Uterus (tissue), 3 donors: ENCODE measurements at regions not wholly inside any gene's neighbourhood (a gene's known extent, or its start where the extent isn't known, plus 50 kb on each side); places are given as distances from the start of the nearest gene placed in this dataset.

Source experiments
- DNase-seq, 2 donors: peaks; one replicate each; pipeline ENCODE4 v3.0.0-alpha.2; 2019 to 2020
- H3K27ac ChIP-seq, 2 donors: fragments of 200-600 bp; sonication (generic); 1 replicate in 1 of 2; 2 replicates in 1 of 2; pipeline ENCODE4 v1.5.1; 2016 to 2018
- H3K27me3 ChIP-seq, 2 donors: fragments of 200-600 bp; sonication (generic); one replicate each; pipeline ENCODE4 v1.5.1; 2018 to 2019; ENCODE audit warnings: control low read depth in 1 of 2
- H3K36me3 ChIP-seq, 2 donors: fragments of 200-600 bp; sonication (generic); one replicate each; pipeline ENCODE4 v1.5.1; 2019; ENCODE audit warnings: control low read depth in 1 of 2
- H3K4me1 ChIP-seq, 2 donors: fragments of 200-600 bp; sonication (generic); one replicate each; pipeline ENCODE4 v1.5.1; 2018 to 2019; ENCODE audit warnings: control low read depth in 1 of 2
- H3K4me3 ChIP-seq, 2 donors: fragments of 200-600 bp; sonication (generic); 1 replicate in 1 of 2; 2 replicates in 1 of 2; pipeline ENCODE4 v1.5.1; 2018 to 2019; ENCODE audit warnings: mild to moderate bottlenecking in 1 of 2
- H3K9me3 ChIP-seq, 2 donors: fragments of 200-600 bp; sonication (generic); one replicate each; pipeline ENCODE4 v1.5.1; 2019; ENCODE audit warnings: control low read depth in 1 of 2
- CTCF ChIP-seq, 4 experiments: fragments of 200-600 bp in 2 of 4; fragments of 450-650 bp in 2 of 4; sonication (generic) in 2 of 4; IDR thresholded peaks; one replicate each; pipeline ENCODE4 v1.5.1; 2016 to 2019; ENCODE audit warnings: antibody characterized with exemption in 4 of 4, mild to moderate bottlenecking in 2 of 4, moderate library complexity in 1 of 4
- POLR2A ChIP-seq, 2 donors: fragments of 450-650 bp; IDR thresholded peaks; one replicate each; pipeline ENCODE4 v1.6.1; 2016; ENCODE audit warnings: antibody characterized with exemption in 2 of 2, mild to moderate bottlenecking in 1 of 2, moderate library complexity in 1 of 2
- intact Hi-C: fragments of 100-400 bp; cut with DNase I; formaldehyde crosslinking; loops from one replicate; pipeline ENCODE4 v1.15.1; 2023; ENCODE audit warnings: low total_unique reads
- donor health status: DM: yes; HTN: yes; CAD: no.

DNA sequence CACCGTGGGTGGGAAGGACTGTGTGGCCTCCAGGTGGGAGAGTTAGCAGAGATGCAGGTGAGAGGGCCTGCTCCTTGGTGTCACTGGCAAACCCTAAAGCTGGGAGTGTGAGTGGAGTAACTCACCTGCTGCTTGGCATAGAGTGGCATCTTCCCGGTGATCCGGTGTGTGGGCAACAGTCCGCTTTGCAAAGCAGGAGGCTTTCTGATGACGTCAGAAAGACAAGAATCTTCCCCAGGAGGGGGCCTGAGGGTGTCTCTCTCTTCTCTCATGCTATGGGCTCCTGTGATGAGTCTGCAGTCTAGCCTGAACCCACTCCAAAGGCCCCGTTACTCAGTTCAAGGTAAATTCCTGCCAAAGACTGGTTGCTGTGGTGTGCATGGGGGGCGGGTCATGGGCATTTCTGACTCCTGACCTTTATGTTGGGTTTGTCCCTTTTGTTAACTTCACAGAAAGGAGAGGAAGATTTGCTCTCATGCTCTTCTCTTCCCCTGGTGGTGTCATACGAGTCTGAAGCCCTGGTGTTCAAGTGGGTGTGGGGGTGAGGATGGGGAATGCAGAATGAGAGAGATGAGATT lies 187.9 kb downstream of the GATA3 start:
- intact Hi-C loops = no loop called here
- TF ChIP-seq POLR2A (IDR thresholded peaks at IDR 0.05) = no peak
- TF ChIP-seq CTCF (IDR thresholded peaks at IDR 0.05) = no peak

GRCh38 chr10:8245131-8245813 lies 190.8 kb downstream of the GATA3 start:
- H3K27me3 ChIP-seq = no peaks in the 10 kb centered on the region
- no peaks in the 10 kb centered on the region for H3K9me3 ChIP-seq
- H3K27ac ChIP-seq = no peak overlapping the region
- H3K4me3 ChIP-seq = no peak overlapping the region
- intact Hi-C loops = no loop called here
- H3K36me3 ChIP-seq = no peaks in the 10 kb centered on the region
- no peak for TF ChIP-seq POLR2A (IDR thresholded peaks at IDR 0.05)
- TF ChIP-seq CTCF (IDR thresholded peaks at IDR 0.05) = no peak
- no peak for DNase-seq
- H3K4me1 ChIP-seq = no peaks in the 10 kb centered on the region

More for the DNA sequence above, 187.9 kb downstream of the GATA3 start:
- Histone ChIP-seq H3K4me1 (no peaks in the 10 kb centered on the region), H3K4me3 (no peak overlapping the region), H3K36me3 (no peaks in the 10 kb centered on the region), H3K9me3 (no peaks in the 10 kb centered on the region), H3K27me3 (no peaks in the 10 kb centered on the region), H3K27ac (no peak overlapping the region)
- no peak for DNase-seq

DNA sequence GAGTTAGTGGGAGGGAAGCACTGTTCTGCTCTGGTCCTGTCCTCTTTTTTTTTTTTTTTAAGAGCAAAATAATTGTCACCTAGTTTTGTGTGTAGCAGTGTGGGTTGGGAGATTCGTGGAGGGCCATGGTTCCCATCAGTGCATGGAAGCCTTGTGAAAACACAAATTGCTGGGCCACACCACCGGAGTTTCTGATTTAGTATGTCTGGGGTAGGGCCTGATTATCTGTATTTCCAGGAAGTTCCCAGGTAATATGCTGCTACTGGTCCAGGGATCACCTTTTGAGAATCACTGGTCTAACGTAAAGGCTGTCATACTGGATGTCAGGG lies 191.3 kb downstream of the GATA3 start:
- no peaks in the 10 kb centered on the region for H3K9me3 ChIP-seq
- no peaks in the 10 kb centered on the region for H3K36me3 ChIP-seq
- H3K4me1 ChIP-seq = no peaks in the 10 kb centered on the region
- no peaks in the 10 kb centered on the region for H3K27me3 ChIP-seq
- H3K27ac ChIP-seq = no peak overlapping the region
- no peak overlapping the region for H3K4me3 ChIP-seq
- TF ChIP-seq CTCF (IDR thresholded peaks at IDR 0.05) (no peak), POLR2A (IDR thresholded peaks at IDR 0.05) (no peak)
- intact Hi-C loops = no loop called here
- DNase-seq = no peak

- Histone ChIP-seq H3K27me3 (no peaks in the 10 kb centered on the region), H3K36me3 (no peaks in the 10 kb centered on the region), H3K4me3 (no peak overlapping the region), H3K27ac (no peak overlapping the region), H3K9me3 (no peaks in the 10 kb centered on the region), H3K4me1 (no peaks in the 10 kb centered on the region)
- DNase-seq = no peak
- TF ChIP-seq POLR2A (IDR thresholded peaks at IDR 0.05) (no peak), CTCF (IDR thresholded peaks at IDR 0.05) (no peak)
- intact Hi-C loops = no loop called here
These were observed 192.1 kb downstream of the GATA3 start for GRCh38 chr10:8246548-8246947.

- H3K4me3 ChIP-seq = no peak overlapping the region
- intact Hi-C loops = no loop called here
- no peaks in the 10 kb centered on the region for H3K36me3 ChIP-seq
- TF ChIP-seq POLR2A (IDR thresholded peaks at IDR 0.05) (no peak), CTCF (IDR thresholded peaks at IDR 0.05) (no peak)
- no peak overlapping the region for H3K27ac ChIP-seq
- no peak for DNase-seq
- H3K27me3 ChIP-seq = no peaks in the 10 kb centered on the region
- no peaks in the 10 kb centered on the region for H3K4me1 ChIP-seq
- H3K9me3 ChIP-seq = no peaks in the 10 kb centered on the region
These were observed 192.7 kb downstream of the GATA3 start for GRCh38 chr10:8247191-8247590.
